AG04450 (cell line): ENCODE measurements at regions not wholly inside any gene's neighbourhood (a gene's known extent, or its start where the extent isn't known, plus 50 kb on each side); places are given as distances from the start of the nearest gene placed in this dataset.

Experiments
- CTCF ChIA-PET: fragments of 300-600, 350-600 bp; formaldehyde crosslinking; extraction: SDS; loops from one replicate; lab custom pipeline; 2022; ENCODE audit warnings: antibody characterized with exemption, inconsistent platforms; lab: Charles Lee
- POLR2A ChIA-PET: fragments of 350-600 bp; formaldehyde crosslinking; extraction: SDS; loops from one replicate; lab custom pipeline; 2021; ENCODE audit warnings: antibody characterized with exemption, inconsistent platforms; lab: Yijun Ruan, JAX
- DNase-seq: peaks from one replicate; pipeline ENCODE4 v3.0.0-alpha.2; 2011; ENCODE audit warnings: low read depth, low spot score
- H3K27ac ChIP-seq: one replicate; pipeline ENCODE4 v1.5.1; 2012; ENCODE audit warnings: low read depth, low read length, control low read depth
- H3K27me3 ChIP-seq: one replicate; pipeline ENCODE4 v1.6.0; 2012; ENCODE audit warnings: low read length; ENCODE audit not compliant: control insufficient read depth, insufficient read depth
- H3K4me3 ChIP-seq: 2 replicates; pipeline ENCODE4 v1.5.1; 2011; ENCODE audit warnings: mild to moderate bottlenecking, low read depth, low read length, control low read depth
- H3K9me3 ChIP-seq: 2 replicates; pipeline ENCODE4 v1.5.1; 2012; ENCODE audit warnings: low read length; ENCODE audit not compliant: control insufficient read depth, insufficient read depth
- CTCF ChIP-seq: IDR thresholded peaks from 2 replicates; pipeline ENCODE4 v1.5.1; 2011; ENCODE audit warnings: low read depth, low read length, control low read depth, inconsistent platforms

DNA sequence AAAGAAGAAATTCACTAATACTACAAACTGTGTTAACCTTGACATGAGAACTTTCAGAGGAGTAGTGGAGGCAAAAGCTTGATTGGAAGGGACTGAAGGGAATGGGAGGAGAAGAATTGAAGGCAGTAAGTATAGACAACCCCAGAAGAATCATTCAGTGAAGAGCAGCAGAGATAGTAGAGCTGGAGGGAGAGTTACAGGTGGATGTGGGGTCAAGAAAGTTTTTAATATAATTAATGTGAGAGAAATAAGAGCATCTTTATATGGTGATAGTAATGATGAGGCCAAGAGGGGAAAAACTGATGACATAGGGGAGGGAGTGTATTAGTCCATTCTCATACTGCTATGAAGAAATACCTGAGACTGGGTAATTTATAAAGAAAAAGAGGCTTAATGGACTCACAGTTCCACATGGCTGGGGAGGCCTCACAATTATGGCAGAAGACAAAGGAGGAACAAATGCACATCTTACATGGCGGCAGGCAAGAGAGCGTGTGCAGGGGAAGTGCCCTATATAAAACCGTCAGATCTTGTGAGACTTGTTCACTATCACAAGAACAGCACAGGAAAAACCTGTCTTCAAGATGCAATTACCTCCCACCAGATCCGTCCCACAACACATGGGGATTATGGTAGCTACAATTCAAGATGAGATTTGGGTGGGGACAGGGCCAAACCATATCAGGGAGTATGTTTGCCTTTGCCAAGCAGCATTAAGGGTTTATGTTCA, 88.3 kb upstream of the PIK3CG start:
- no peak for DNase-seq
- no peaks in the 10 kb centered on the region for H3K9me3 ChIP-seq
- no peak overlapping the region for H3K27ac ChIP-seq
- no peaks in the 10 kb centered on the region for H3K27me3 ChIP-seq
- CTCF ChIA-PET: no interaction called here
- no peak overlapping the region for H3K4me3 ChIP-seq
- TF ChIP-seq CTCF: no peak
- POLR2A ChIA-PET: no interaction called here

GRCh38 chr7:106777674-106778299, 87.3 kb upstream of the PIK3CG start:
- CTCF ChIA-PET: interaction anchor here (1.0 kb wide), 1 partner anchor 372 kb away, joined by 3 read pairs; no protein-coding TSS in a partner anchor
- POLR2A ChIA-PET: interaction anchor here (0.6 kb wide), 1 partner anchor 392 kb away, joined by 3 read pairs; no protein-coding TSS in a partner anchor
- TF ChIP-seq CTCF: no peak

GRCh38 chr7:106778656-106779250, 86.3 kb upstream of the PIK3CG start:
- no peak for TF ChIP-seq CTCF
- Histone ChIP-seq H3K4me3 (no peak overlapping the region), H3K27ac (no peak overlapping the region), H3K9me3 (no peaks in the 10 kb centered on the region), H3K27me3 (no peaks in the 10 kb centered on the region)
- ChIA-PET CTCF (interaction anchor here (0.6 to 1.0 kb wide), 3 partner anchors 371 to 1097 kb away, joined by 3 to 4 read pairs (median 3); no protein-coding TSS in a partner anchor), POLR2A (interaction anchor here (0.6 kb wide), 1 partner anchor 391 kb away, joined by 3 read pairs; no protein-coding TSS in a partner anchor)
- DNase-seq: no peak

More at GRCh38 chr7:106777674-106778299, 87.3 kb upstream of the PIK3CG start:
- no peaks in the 10 kb centered on the region for H3K27me3 ChIP-seq
- no peaks in the 10 kb centered on the region for H3K9me3 ChIP-seq
- no peak overlapping the region for H3K27ac ChIP-seq
- no peak for DNase-seq
- H3K4me3 ChIP-seq: no peak overlapping the region

GRCh38 chr7:106779877-106780276, 85.2 kb upstream of the PIK3CG start:
- Histone ChIP-seq H3K27me3 (no peaks in the 10 kb centered on the region), H3K27ac (no peak overlapping the region), H3K4me3 (no peak overlapping the region), H3K9me3 (no peaks in the 10 kb centered on the region)
- ChIA-PET CTCF (interaction anchor here (0.6 to 0.9 kb wide), 2 partner anchors 603 to 1095 kb away, joined by 3 read pairs; no protein-coding TSS in a partner anchor), POLR2A (no interaction called here)
- no peak for TF ChIP-seq CTCF
- DNase-seq: no peak
